HepG2 (cell line): ENCODE measurements at regions not wholly inside any gene's neighbourhood (a gene's known extent, or its start where the extent isn't known, plus 50 kb on each side); places are given as distances from the start of the nearest gene placed in this dataset.

Source experiments
- ATAC-seq: fragments of 200-7000 bp; cut with Tn5 transposase; 3 replicates; pipeline ENCODE4 v1.9.1; 2020; ENCODE audit warnings: mild to moderate bottlenecking, moderate library complexity
- BruUV-seq: library from RNA; stranded (reverse); fragments of 400-500 nt; replicated peaks from 2 replicates; lab custom pipeline; 2021; lab: Mats Ljungman, UMichigan
- CTCF ChIA-PET: fragments of 300-600 bp; formaldehyde crosslinking; extraction: SDS; loops from one replicate; lab custom pipeline; 2021; ENCODE audit warnings: low total read pairs, inconsistent platforms, low intra/inter-chr PET ratio; lab: Yijun Ruan, JAX
- POLR2A ChIA-PET: fragments of 350-600 bp; sonication (Branson Sonifier 250); formaldehyde crosslinking; loops from one replicate; lab custom pipeline; 2020; ENCODE audit warnings: antibody characterized with exemption, inconsistent platforms; lab: Yijun Ruan, JAX
- DNase-seq: peaks from one replicate; pipeline ENCODE4 v3.0.0-alpha.2; 2015; ENCODE audit warnings: low spot score
- FAIRE-seq: peaks from 3 replicates; lab custom pipeline; 2011; peaks lifted over from hg19 to GRCh38; lab: Jason Lieb, UNC
- H2AFZ ChIP-seq: one replicate; pipeline ENCODE4 v1.6.1; 2011; ENCODE audit warnings: low read length, inconsistent platforms
- H3K27ac ChIP-seq: fragments of 300-600 bp; 3 replicates; pipeline ENCODE4 v1.8.0; 2011; ENCODE audit warnings: mixed run types, mild to moderate bottlenecking, mixed read lengths, low read length, inconsistent platforms; ENCODE audit not compliant: insufficient read depth; ENCODE audit errors: extremely low read length
- H3K27me3 ChIP-seq, 2 experiments: fragments of 200-600 bp in 1 of 2; 2 replicates in 1 of 2; 3 replicates in 1 of 2; pipeline versions ENCODE4 v1.6.0 to v1.8.0; 2011; ENCODE audit warnings: low read length in 2 of 2, mild to moderate bottlenecking in 2 of 2, moderate library complexity in 2 of 2, inconsistent platforms in 1 of 2; ENCODE audit not compliant: insufficient read depth in 2 of 2, control insufficient read depth in 1 of 2
- H3K36me3 ChIP-seq, 2 experiments: fragments of 200-600 bp in 1 of 2; replicated peaks in 1 of 2; 2 replicates in 1 of 2; 3 replicates in 1 of 2; pipeline versions ENCODE4 v1.5.1 to v1.8.0; 2011; ENCODE audit warnings: low read length in 2 of 2, inconsistent platforms in 1 of 2; ENCODE audit not compliant: insufficient read depth in 2 of 2, control insufficient read depth in 1 of 2
- H3K4me1 ChIP-seq: 2 replicates; pipeline ENCODE4 v1.5.1; 2012; ENCODE audit warnings: low read length, inconsistent platforms; ENCODE audit not compliant: insufficient read depth
- H3K4me2 ChIP-seq: 2 replicates; pipeline ENCODE4 v1.6.0; 2011; ENCODE audit warnings: low read depth, low read length, inconsistent platforms
- H3K4me3 ChIP-seq, 3 experiments: fragments of 200-600 bp in 1 of 3; sonication (generic), shearing (Covaris generic) in 1 of 3; replicated peaks in 1 of 3; 2 replicates each; pipeline ENCODE4 v1.5.1; 2011 to 2016; ENCODE audit warnings: low read length in 3 of 3, inconsistent platforms in 2 of 3, low read depth in 2 of 3, mild to moderate bottlenecking in 2 of 3, control low read depth in 1 of 3, mixed read lengths in 1 of 3; ENCODE audit not compliant: insufficient read depth in 1 of 3
- H3K79me2 ChIP-seq: one replicate; pipeline ENCODE4 v1.6.1; 2011; ENCODE audit warnings: low read length, inconsistent platforms; ENCODE audit not compliant: insufficient read depth
- H3K9ac ChIP-seq: 2 replicates; pipeline ENCODE4 v1.6.0; 2011; ENCODE audit warnings: mild to moderate bottlenecking, low read depth, low read length, inconsistent platforms; ENCODE audit not compliant: insufficient read depth
- H3K9me3 ChIP-seq: 2 replicates; pipeline ENCODE4 v1.5.1; 2012; ENCODE audit warnings: mild to moderate bottlenecking, low read length
- H4K20me1 ChIP-seq: 2 replicates; pipeline ENCODE4 v1.6.0; 2011; ENCODE audit warnings: inconsistent platforms, mild to moderate bottlenecking, low read length, moderate library complexity; ENCODE audit not compliant: insufficient read depth
- CC2D1A ChIP-seq: sonication (generic); formaldehyde crosslinking; IDR thresholded peaks from 2 replicates; pipeline ENCODE4 v1.8.1; 2023; ENCODE audit warnings: mild to moderate bottlenecking, missing genetic modification reagents
- CENPT ChIP-seq: sonication (generic); formaldehyde crosslinking; IDR thresholded peaks from 2 replicates; pipeline ENCODE4 v1.8.0; 2022; ENCODE audit warnings: low read depth, mild to moderate bottlenecking, moderate library complexity, missing genetic modification reagents
- CHD2 ChIP-seq: IDR thresholded peaks from 2 replicates; pipeline ENCODE4 v1.6.1; 2011; ENCODE audit warnings: low read depth, low read length, improper control_type of control experiment
- CSRNP2 ChIP-seq: sonication (generic); formaldehyde crosslinking; conservative IDR thresholded peaks from 2 replicates; pipeline ENCODE4 v1.8.0; 2022; ENCODE audit warnings: low read depth, missing genetic modification reagents
- ESRRA ChIP-seq: sonication (generic); formaldehyde crosslinking; IDR thresholded peaks from 2 replicates; pipeline ENCODE4 v1.5.1; 2020; ENCODE audit warnings: mild to moderate bottlenecking, low read depth, missing genetic modification reagents
- HMGXB3 ChIP-seq: sonication (generic); formaldehyde crosslinking; IDR thresholded peaks from 2 replicates; pipeline ENCODE4 v1.4.0; 2020; ENCODE audit warnings: missing genetic modification reagents, borderline replicate concordance
- SMAD9 ChIP-seq: sonication (generic); formaldehyde crosslinking; IDR thresholded peaks from 2 replicates; pipeline ENCODE4 v1.5.1; 2020; ENCODE audit warnings: mild to moderate bottlenecking, missing genetic modification reagents
- ZBED4 ChIP-seq: sonication (generic); formaldehyde crosslinking; IDR thresholded peaks from 2 replicates; pipeline ENCODE4 v1.4.0; 2020; ENCODE audit warnings: missing genetic modification reagents, borderline replicate concordance
- ZFYVE20 ChIP-seq: sonication (generic); formaldehyde crosslinking; IDR thresholded peaks from 2 replicates; pipeline ENCODE4 v1.8.0; 2023; ENCODE audit warnings: low read depth, mild to moderate bottlenecking, moderate library complexity, missing genetic modification reagents, borderline replicate concordance
- ZNF446 ChIP-seq: sonication (generic); formaldehyde crosslinking; IDR thresholded peaks from 2 replicates; pipeline ENCODE4 v1.5.0; 2020; ENCODE audit warnings: mild to moderate bottlenecking, missing genetic modification reagents
- ZNF543 ChIP-seq: sonication (generic); formaldehyde crosslinking; IDR thresholded peaks from 2 replicates; pipeline ENCODE4 v1.4.0; 2020; ENCODE audit warnings: mild to moderate bottlenecking, missing genetic modification reagents
- ZNF556 ChIP-seq: sonication (generic); formaldehyde crosslinking; IDR thresholded peaks from 2 replicates; pipeline ENCODE4 v1.4.0; 2020; ENCODE audit warnings: mild to moderate bottlenecking, missing genetic modification reagents, borderline replicate concordance
- ZSCAN12 ChIP-seq: sonication (generic); formaldehyde crosslinking; IDR thresholded peaks from 2 replicates; pipeline ENCODE4 v1.9.0; 2021; ENCODE audit warnings: mild to moderate bottlenecking, missing genetic modification reagents
- in situ Hi-C: cut with HindIII; loops from 2 replicates; pipeline ENCODE4 v1.10.0; 2017; ENCODE audit warnings: low pct_unique_long_range_greater_than_20kb; ENCODE audit not compliant: extremely low pct_ligation_motif_present
- intact Hi-C: fragments of 100-400 bp; cut with micrococcal nuclease; formaldehyde crosslinking; loops from one replicate; pipeline ENCODE4 v1.10.0; 2022; ENCODE audit not compliant: unreplicated experiment
- TF ChIP-seq, protein P1 (sequence below): sonication (generic); formaldehyde crosslinking; IDR thresholded peaks from 2 replicates; pipeline ENCODE4 v1.4.0; 2020; ENCODE audit warnings: mild to moderate bottlenecking, missing genetic modification reagents
- TF ChIP-seq, protein P2 (sequence below): sonication (generic); formaldehyde crosslinking; IDR thresholded peaks from 2 replicates; pipeline ENCODE4 v1.8.0; 2022; ENCODE audit warnings: missing genetic modification reagents, low read depth, mild to moderate bottlenecking, borderline replicate concordance

DNA sequence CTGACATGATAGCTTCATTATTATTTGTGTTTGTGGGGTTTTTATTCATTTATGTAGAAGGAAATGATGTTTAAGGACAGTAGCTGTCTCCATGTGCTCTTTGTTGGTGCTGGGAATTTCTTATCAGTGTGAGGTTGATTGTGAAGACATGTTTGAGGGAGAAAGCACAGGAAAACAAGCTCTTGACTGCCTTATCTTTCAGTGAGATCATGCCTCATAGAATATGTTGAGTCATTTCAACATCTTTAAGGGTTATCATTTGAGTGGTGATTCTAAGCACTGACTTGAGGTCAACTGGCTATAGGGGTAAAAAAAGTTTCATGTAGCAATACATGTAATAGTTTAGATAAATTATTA is 405.1 kb upstream of the ADAMTS5 start:
- no TSS peak for BruUV-seq
- ChIA-PET CTCF (no interaction called here), POLR2A (no interaction called here)
- no peak for DNase-seq
- no peak for FAIRE-seq
- no peaks in the 10 kb centered on the region for H4K20me1 ChIP-seq
- H2AFZ ChIP-seq = no peak overlapping the region
- ATAC-seq = no peak
- peaks cover 97% of the 10 kb centered on the region for H3K9me3 ChIP-seq
- intact Hi-C loops = no loop called here
- in situ Hi-C loops = no loop called here
- no peaks in the 10 kb centered on the region for H3K79me2 ChIP-seq
- H3K36me3 ChIP-seq = no peaks in the 10 kb centered on the region
- no peak overlapping the region for H3K4me3 ChIP-seq
- H3K4me1 ChIP-seq = no peaks in the 10 kb centered on the region
- no peaks in the 10 kb centered on the region for H3K27me3 ChIP-seq
- no peak overlapping the region for H3K9ac ChIP-seq
- H3K27ac ChIP-seq = no peak overlapping the region
- H3K4me2 ChIP-seq = no peak overlapping the region
- no peak for TF ChIP-seq ZNF446 (CRISPR knock-in tag)
- TF ChIP-seq, protein P1, sequence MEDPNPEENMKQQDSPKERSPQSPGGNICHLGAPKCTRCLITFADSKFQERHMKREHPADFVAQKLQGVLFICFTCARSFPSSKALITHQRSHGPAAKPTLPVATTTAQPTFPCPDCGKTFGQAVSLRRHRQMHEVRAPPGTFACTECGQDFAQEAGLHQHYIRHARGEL (CRISPR knock-in tag) = no peak
- TF ChIP-seq, protein P2, sequence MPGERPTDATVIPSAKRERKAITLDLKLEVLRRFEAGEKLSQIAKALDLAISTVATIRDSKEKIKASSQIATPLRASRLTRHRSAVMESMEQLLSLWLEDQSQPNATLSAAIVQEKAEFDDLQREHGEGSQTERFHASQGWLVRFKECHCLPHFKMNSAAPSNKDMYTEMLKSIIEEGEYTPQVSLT (CRISPR knock-in tag) = no peak
- no peak for TF ChIP-seq CHD2
- TF ChIP-seq HMGXB3 (CRISPR knock-in tag) = no peak
- no peak for TF ChIP-seq CENPT (CRISPR knock-in tag)
- no peak for TF ChIP-seq CSRNP2 (CRISPR knock-in tag)
- no peak for TF ChIP-seq ZNF556 (CRISPR knock-in tag)
- TF ChIP-seq CC2D1A (CRISPR knock-in tag) = no peak
- no peak for TF ChIP-seq ZNF543 (CRISPR knock-in tag)
- TF ChIP-seq ZFYVE20 (CRISPR knock-in tag) = no peak
- no peak for TF ChIP-seq ZBED4 (CRISPR knock-in tag)
- no peak for TF ChIP-seq ESRRA (CRISPR knock-in tag)
- no peak for TF ChIP-seq SMAD9
- no peak for TF ChIP-seq ZSCAN12 (CRISPR knock-in tag)
